Ovary (tissue), 7 donors: ENCODE measurements at regions not wholly inside any gene's neighbourhood (a gene's known extent, or its start where the extent isn't known, plus 50 kb on each side); places are given as distances from the start of the nearest gene placed in this dataset.

Experiments
- DNase-seq, 5 donors: peaks; one replicate each; pipeline ENCODE4 v3.0.0-alpha.2; 2019 to 2020
- H3K27ac ChIP-seq, 2 donors: fragments of 200-600 bp; one replicate each; pipeline versions ENCODE4 v1.5.1 to v1.8.0; 2019 to 2022
- H3K27me3 ChIP-seq: fragments of 200-600 bp; one replicate; pipeline ENCODE4 v1.8.0; 2022
- H3K36me3 ChIP-seq: fragments of 200-600 bp; sonication (generic); one replicate; pipeline ENCODE4 v1.5.1; 2019
- H3K4me1 ChIP-seq: one replicate; pipeline ENCODE4 v1.8.1; 2013; ENCODE audit warnings: mild to moderate bottlenecking, moderate library complexity; ENCODE audit not compliant: insufficient read depth
- H3K4me3 ChIP-seq: fragments of 200-600 bp; sonication (generic); one replicate; pipeline ENCODE4 v1.5.1; 2017
- H3K9me3 ChIP-seq, 2 donors: fragments of 200-600 bp in 1 of 2; sonication (generic) in 1 of 2; one replicate each; pipeline versions ENCODE4 v1.5.1 to v1.8.1; 2013 to 2019; ENCODE audit warnings: mild to moderate bottlenecking in 1 of 2, moderate library complexity in 1 of 2
- CTCF ChIP-seq, 3 donors: fragments of 450-650 bp in 2 of 3; fragments of 200-600 bp in 1 of 3; IDR thresholded peaks; one replicate each; pipeline versions ENCODE4 v1.5.1 to v1.8.0; 2016 to 2022; ENCODE audit warnings: antibody characterized with exemption in 3 of 3, mild to moderate bottlenecking in 1 of 3
- EP300 ChIP-seq: sonication (generic); formaldehyde crosslinking; IDR thresholded peaks from one replicate; pipeline ENCODE4 v1.6.1; 2017; ENCODE audit warnings: antibody characterized with exemption
- POLR2A ChIP-seq: fragments of 450-650 bp; IDR thresholded peaks from one replicate; pipeline ENCODE4 v1.6.1; 2017; ENCODE audit warnings: antibody characterized with exemption, mild to moderate bottlenecking, moderate library complexity
- WGBS, 3 donors: extraction: QIAGEN DNeasy Blood & Tissue Kit in 1 of 3; methylation state at CpG; one replicate each; pipeline versions ENCODE4 v1.1.5 to v1.1.7; 2013 to 2017; 5-methylcytosine and 5-hydroxymethylcytosine counted together
- intact Hi-C, 4 donors: fragments of 100-400 bp; cut with DNase I; formaldehyde crosslinking; loops; one replicate each; pipeline versions ENCODE4 v1.11.0 to v1.15.1; 2022 to 2023
- donor health status: DM: no; HTN: no; CAD: no; lungs with moderate emphysema.
- donor health status: DM: no; HTN: no; CAD: no.
- donor health status: Bipolar disorder and iron deficiency.
- donor health status: DM: no; HTN: no; CAD: no.
- donor health status: DM: yes; HTN: yes; CAD: no.

GRCh38 chr10:43853369-43853768 is 204.7 kb upstream of the ZNF32 start:
- H3K4me3 ChIP-seq, result no peak overlapping the region
- H3K9me3 ChIP-seq, result no peaks in the 10 kb centered on the region
- intact Hi-C loops, result no loop called here
- no peak overlapping the region for H3K27ac ChIP-seq
- TF ChIP-seq POLR2A, result no peak
- no peak for TF ChIP-seq EP300
- no peak for TF ChIP-seq CTCF (IDR thresholded peaks at IDR 0.05)
- WGBS, 3 donors, result 94 to 98% (median 95%) methylated on average over 7 of the region's 7 CpGs
- H3K27me3 ChIP-seq, result no peaks in the 10 kb centered on the region
- peaks cover 3% of the 10 kb centered on the region for H3K4me1 ChIP-seq
- H3K36me3 ChIP-seq, result no peaks in the 10 kb centered on the region
- no peak for DNase-seq

- WGBS, 3 donors, result 85 to 97% (median 96%) methylated on average over 5 of the region's 5 CpGs
- intact Hi-C loops, result no loop called here
Measured at GRCh38 chr10:43852644-43853214, 204.0 kb upstream of the ZNF32 start.

GRCh38 chr10:43852149-43852548 is 203.5 kb upstream of the ZNF32 start:
- no peak overlapping the region for H3K27ac ChIP-seq
- WGBS, 3 donors, result 91 to 92% (median 92%) methylated on average over 9 of the region's 9 CpGs
- no peaks in the 10 kb centered on the region for H3K36me3 ChIP-seq
- no peak for DNase-seq
- intact Hi-C loops, result no loop called here
- TF ChIP-seq CTCF (IDR thresholded peaks at IDR 0.05) (no peak), POLR2A (no peak)
- H3K27me3 ChIP-seq, result no peaks in the 10 kb centered on the region
- no peak overlapping the region for H3K4me3 ChIP-seq
- H3K4me1 ChIP-seq, result no peaks in the 10 kb centered on the region
- H3K9me3 ChIP-seq, result no peaks in the 10 kb centered on the region

More at GRCh38 chr10:43852644-43853214, 204.0 kb upstream of the ZNF32 start:
- no peak for TF ChIP-seq CTCF (IDR thresholded peaks at IDR 0.05)
- no peak for TF ChIP-seq POLR2A
- no peak for TF ChIP-seq EP300
- no peak for DNase-seq
- Histone ChIP-seq H3K36me3 (no peaks in the 10 kb centered on the region), H3K27ac (no peak overlapping the region), H3K27me3 (no peaks in the 10 kb centered on the region), H3K9me3 (no peaks in the 10 kb centered on the region), H3K4me1 (peaks cover 3% of the 10 kb centered on the region), H3K4me3 (no peak overlapping the region)

- no peak for DNase-seq
- TF ChIP-seq CTCF (IDR thresholded peaks at IDR 0.05) (no peak), POLR2A (no peak), EP300 (no peak)
- Histone ChIP-seq H3K27ac (no peak overlapping the region), H3K9me3 (no peaks in the 10 kb centered on the region), H3K4me1 (peaks cover 6% of the 10 kb centered on the region), H3K27me3 (no peaks in the 10 kb centered on the region), H3K4me3 (no peak overlapping the region), H3K36me3 (no peaks in the 10 kb centered on the region)
- WGBS, 3 donors, result 93 to 98% (median 97%) methylated on average over 3 of the region's 3 CpGs
- intact Hi-C loops, result no loop called here
Measured at GRCh38 chr10:43851030-43851429, 202.3 kb upstream of the ZNF32 start.
